SJSA1 (cell line): ENCODE measurements at regions not wholly inside any gene's neighbourhood (a gene's known extent, or its start where the extent isn't known, plus 50 kb on each side); places are given as distances from the start of the nearest gene placed in this dataset.
A peak's percentile ranks its signal among the peaks of the same experiment; 100 is the strongest.
"Not testable (repeated sequence)": the region's sequence is repeated elsewhere in the genome, so short reads cannot be mapped to it uniquely, and the experiment has no call there.

ENCODE experiments used
- DNase-seq, 2 experiments: peaks; one replicate each; pipeline ENCODE4 v3.0.0-alpha.2; 2015 to 2020; ENCODE audit warnings: low spot score in 2 of 2, low read depth in 1 of 2
- H3K27ac ChIP-seq: fragments of 250-450 bp; sonication (Bioruptor Pico); 2 replicates; pipeline ENCODE4 v1.5.1; 2020; ENCODE audit warnings: mild to moderate bottlenecking, moderate library complexity
- H3K27me3 ChIP-seq: fragments of 250-450 bp; sonication (Bioruptor Pico); replicated peaks from 2 replicates; pipeline ENCODE4 v1.5.1; 2020; ENCODE audit warnings: mild to moderate bottlenecking, moderate library complexity
- H3K36me3 ChIP-seq: fragments of 250-450 bp; sonication (Bioruptor Pico); 2 replicates; pipeline ENCODE4 v1.5.1; 2020; ENCODE audit warnings: mild to moderate bottlenecking
- H3K4me1 ChIP-seq: fragments of 250-450 bp; sonication (Bioruptor Pico); replicated peaks from 2 replicates; pipeline ENCODE4 v1.6.1; 2021; ENCODE audit warnings: mild to moderate bottlenecking
- H3K4me3 ChIP-seq: fragments of 250-450 bp; sonication (Bioruptor Pico); 2 replicates; pipeline ENCODE4 v1.5.1; 2020; ENCODE audit warnings: mild to moderate bottlenecking
- H3K9me3 ChIP-seq: fragments of 250-450 bp; sonication (Bioruptor Pico); replicated peaks from 2 replicates; pipeline ENCODE4 v1.5.1; 2020; ENCODE audit warnings: mild to moderate bottlenecking

GRCh38 chr5:111960476-111961215 is 203.7 kb upstream of the NREP start:
- peak in 1 of 2 experiments; percentile 29 for DNase-seq

GRCh38 chr5:111958851-111959250 is 201.9 kb upstream of the NREP start:
- Histone ChIP-seq H3K4me1 (peaks cover 21% of the 10 kb centered on the region), H3K27me3 (no peaks in the 10 kb centered on the region), H3K4me3 (no peak overlapping the region), H3K9me3 (no peaks in the 10 kb centered on the region), H3K27ac (no peak overlapping the region), H3K36me3 (no peaks in the 10 kb centered on the region)
- DNase-seq, result no peak

More at GRCh38 chr5:111960476-111961215, 203.7 kb upstream of the NREP start:
- no peak overlapping the region for H3K27ac ChIP-seq
- H3K9me3 ChIP-seq, result no peaks in the 10 kb centered on the region
- no peaks in the 10 kb centered on the region for H3K36me3 ChIP-seq
- no peak overlapping the region for H3K4me3 ChIP-seq
- peaks cover 7% of the 10 kb centered on the region for H3K4me1 ChIP-seq
- no peaks in the 10 kb centered on the region for H3K27me3 ChIP-seq

GRCh38 chr5:111956765-111957164 is 199.8 kb upstream of the NREP start:
- H3K27ac ChIP-seq, H3K36me3 ChIP-seq, DNase-seq, H3K27me3 ChIP-seq, H3K4me3 ChIP-seq, H3K9me3 ChIP-seq: not testable (repeated sequence)
- H3K4me1 ChIP-seq, result peaks cover 38% of the 10 kb centered on the region

- Histone ChIP-seq H3K4me1 (peaks cover 30% of the 10 kb centered on the region), H3K4me3 (no peak overlapping the region), H3K27ac (peak overlapping the region; percentile 87), H3K9me3 (0 out of 2 replicates have a peak, but pooled peaks cover 4% of the 10 kb centered on the region), H3K36me3 (no peaks in the 10 kb centered on the region), H3K27me3 (no peaks in the 10 kb centered on the region)
- DNase-seq, result peak in 1 of 2 experiments; percentile 81
Observed at GRCh38 chr5:111954516-111955395, 197.8 kb upstream of the NREP start.

GRCh38 chr5:111953351-111954127 is 196.5 kb upstream of the NREP start:
- peak; percentile 62 to 95 for DNase-seq
- Histone ChIP-seq H3K4me1 (peaks cover 35% of the 10 kb centered on the region), H3K27me3 (no peaks in the 10 kb centered on the region), H3K27ac (peak overlapping the region; percentile 87), H3K36me3 (no peaks in the 10 kb centered on the region), H3K4me3 (no peak overlapping the region), H3K9me3 (0 out of 2 replicates have a peak, but pooled peaks cover 4% of the 10 kb centered on the region)

GRCh38 chr5:111952555-111952954 is 195.6 kb upstream of the NREP start:
- no peaks in the 10 kb centered on the region for H3K36me3 ChIP-seq
- peak overlapping the region; percentile 58 for H3K27ac ChIP-seq
- H3K4me1 ChIP-seq, result peaks cover 40% of the 10 kb centered on the region
- H3K4me3 ChIP-seq, result no peak overlapping the region
- H3K27me3 ChIP-seq, result no peaks in the 10 kb centered on the region
- H3K9me3 ChIP-seq, result 0 out of 2 replicates have a peak, but pooled peaks cover 4% of the 10 kb centered on the region
- peak in 1 of 2 experiments; percentile 16 for DNase-seq

- Histone ChIP-seq H3K27me3 (no peaks in the 10 kb centered on the region), H3K9me3 (0 out of 2 replicates have a peak, but pooled peaks cover 4% of the 10 kb centered on the region), H3K4me1 (peaks cover 42% of the 10 kb centered on the region), H3K27ac (no peak overlapping the region), H3K4me3 (no peak overlapping the region), H3K36me3 (no peaks in the 10 kb centered on the region)
- DNase-seq, result no peak
Observed at GRCh38 chr5:111950660-111951059, 193.7 kb upstream of the NREP start.

GRCh38 chr5:111948092-111948841 is 191.3 kb upstream of the NREP start:
- peak in 1 of 2 experiments; percentile 70 for DNase-seq
- no peak overlapping the region for H3K4me3 ChIP-seq
- no peaks in the 10 kb centered on the region for H3K36me3 ChIP-seq
- 0 out of 2 replicates have a peak, but pooled peaks cover 4% of the 10 kb centered on the region for H3K9me3 ChIP-seq
- peaks cover 27% of the 10 kb centered on the region for H3K4me1 ChIP-seq
- peak overlapping the region; percentile 22 for H3K27ac ChIP-seq
- H3K27me3 ChIP-seq, result no peaks in the 10 kb centered on the region

- Histone ChIP-seq H3K4me3 (no peak overlapping the region), H3K36me3 (no peaks in the 10 kb centered on the region), H3K27ac (no peak overlapping the region), H3K27me3 (no peaks in the 10 kb centered on the region), H3K9me3 (no peaks in the 10 kb centered on the region), H3K4me1 (peaks cover 14% of the 10 kb centered on the region)
- no peak for DNase-seq
Observed at GRCh38 chr5:111946556-111946955, 189.6 kb upstream of the NREP start.

- H3K27ac ChIP-seq, result no peak overlapping the region
Observed at GRCh38 chr5:111945535-111945934, 188.5 kb upstream of the NREP start.

GRCh38 chr5:111942661-111943401 is 185.8 kb upstream of the NREP start:
- Histone ChIP-seq H3K36me3 (no peaks in the 10 kb centered on the region), H3K9me3 (no peaks in the 10 kb centered on the region), H3K4me1 (peaks cover 4% of the 10 kb centered on the region), H3K27me3 (no peaks in the 10 kb centered on the region), H3K4me3 (no peak overlapping the region), H3K27ac (no peak overlapping the region)
- no peak for DNase-seq

More at GRCh38 chr5:111945535-111945934, 188.5 kb upstream of the NREP start:
- Histone ChIP-seq H3K4me3 (no peak overlapping the region), H3K36me3 (no peaks in the 10 kb centered on the region), H3K27me3 (no peaks in the 10 kb centered on the region), H3K9me3 (no peaks in the 10 kb centered on the region), H3K4me1 (peaks cover 14% of the 10 kb centered on the region)
- peak in 1 of 2 experiments; percentile 31 for DNase-seq

GRCh38 chr5:111942201-111942600 is 185.2 kb upstream of the NREP start:
- H3K4me3 ChIP-seq, result no peak overlapping the region
- DNase-seq, result no peak
- no peaks in the 10 kb centered on the region for H3K36me3 ChIP-seq
- H3K9me3 ChIP-seq, result no peaks in the 10 kb centered on the region
- no peaks in the 10 kb centered on the region for H3K27me3 ChIP-seq
- H3K4me1 ChIP-seq, result peaks cover 4% of the 10 kb centered on the region
- no peak overlapping the region for H3K27ac ChIP-seq
